ENCODE measurements at regions not wholly inside any gene's neighbourhood (a gene's known extent, or its start where the extent isn't known, plus 50 kb on each side); places are given as distances from the start of the nearest gene placed in this dataset.
A peak's percentile ranks its signal among the peaks of the same experiment; 100 is the strongest.

DNA sequence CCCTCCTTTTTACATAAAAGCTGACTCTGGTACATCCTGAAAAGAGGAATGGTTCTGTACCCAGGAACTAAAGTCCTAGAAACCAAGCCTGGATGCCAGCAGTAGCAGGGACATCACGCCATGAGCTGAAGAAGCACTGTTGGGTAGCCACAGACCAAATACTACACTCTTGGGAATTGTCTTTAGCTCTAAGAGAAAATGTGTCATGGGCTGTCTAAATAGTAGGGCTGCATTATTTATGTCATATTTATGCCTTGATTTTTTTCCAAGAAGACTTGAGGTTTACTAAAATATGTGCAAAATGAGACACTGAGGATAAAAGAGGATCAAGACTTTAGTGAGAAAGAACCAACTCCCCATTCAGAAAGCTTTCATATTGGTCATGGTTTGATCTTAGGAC, 213.6 kb downstream of the RAB38 start:
- no peak for DNase-seq (ENCODE audit: low read depth in 1 of 2, low spot score in 1 of 2)
- in situ Hi-C loops (cut with HindIII; ENCODE audit: low pct_unique_long_range_greater_than_20kb, low sequenced_read_pairs), result no loop called here
- TF ChIP-seq JUND (IDR thresholded peaks at IDR 0.05; ENCODE audit: low read depth), result no peak

GRCh38 chr11:87957961-87958360, 217.3 kb downstream of the RAB38 start:
- in situ Hi-C loops (cut with HindIII; ENCODE audit: low pct_unique_long_range_greater_than_20kb, low sequenced_read_pairs), result no loop called here
- TF ChIP-seq JUND (IDR thresholded peaks at IDR 0.05; ENCODE audit: low read depth), result no peak
- no peak for DNase-seq (ENCODE audit: low read depth in 1 of 2, low spot score in 1 of 2)

GRCh38 chr11:87954476-87954875, 220.8 kb downstream of the RAB38 start:
- TF ChIP-seq JUND (IDR thresholded peaks at IDR 0.05; ENCODE audit: low read depth), result no peak
- in situ Hi-C loops (cut with HindIII; ENCODE audit: low pct_unique_long_range_greater_than_20kb, low sequenced_read_pairs), result no loop called here
- DNase-seq (ENCODE audit: low read depth in 1 of 2, low spot score in 1 of 2), result no peak

GRCh38 chr11:87942786-87943185, 232.5 kb downstream of the RAB38 start:
- in situ Hi-C loops (cut with HindIII; ENCODE audit: low pct_unique_long_range_greater_than_20kb, low sequenced_read_pairs), result no loop called here
- no peak for TF ChIP-seq JUND (IDR thresholded peaks at IDR 0.05; ENCODE audit: low read depth)
- no peak for DNase-seq (ENCODE audit: low read depth in 1 of 2, low spot score in 1 of 2)

GRCh38 chr11:87934182-87934581, 241.1 kb downstream of the RAB38 start:
- no peak for DNase-seq (ENCODE audit: low read depth in 1 of 2, low spot score in 1 of 2)
- TF ChIP-seq JUND (IDR thresholded peaks at IDR 0.05; ENCODE audit: low read depth), result no peak

DNA sequence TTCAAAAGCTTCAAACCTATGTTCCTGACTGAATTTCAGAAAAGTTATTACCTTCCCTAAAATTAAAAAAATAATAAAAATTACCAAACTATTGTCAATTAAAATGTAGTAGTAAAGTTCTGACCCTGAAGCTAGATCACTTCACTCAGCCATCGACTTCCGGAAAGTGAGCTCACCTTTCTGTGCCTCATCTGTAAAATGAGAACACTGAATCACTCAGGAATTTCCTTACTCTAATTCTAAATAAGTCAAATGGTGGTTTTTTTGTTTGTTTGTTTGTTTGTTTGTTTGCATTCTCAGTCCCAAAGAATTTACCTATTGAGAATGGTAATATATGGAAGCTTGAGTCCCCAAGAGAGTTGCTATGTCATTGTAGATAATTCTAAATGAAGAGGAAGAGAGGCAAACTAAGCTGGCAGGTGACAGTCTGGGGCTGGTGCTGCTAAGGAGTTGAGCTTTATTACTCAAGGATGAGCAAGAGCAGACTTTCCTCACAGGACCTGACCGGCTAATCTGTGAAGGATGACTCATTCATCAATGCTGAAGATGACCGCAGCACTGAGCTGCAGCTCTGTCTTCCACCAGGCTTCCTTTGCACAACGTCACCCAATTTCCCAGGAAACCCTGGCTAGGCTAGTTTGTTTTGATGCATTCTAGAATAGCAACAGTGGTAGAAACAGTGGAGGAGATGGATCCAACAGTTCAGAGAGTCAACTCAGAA, 248.8 kb downstream of the RAB38 start:
- TF ChIP-seq JUND (IDR thresholded peaks at IDR 0.05; ENCODE audit: low read depth), result no peak
- in situ Hi-C loops (cut with HindIII; ENCODE audit: low pct_unique_long_range_greater_than_20kb, low sequenced_read_pairs), result no loop called here
- no peak for DNase-seq (ENCODE audit: low read depth in 1 of 2, low spot score in 1 of 2)

More at GRCh38 chr11:87934182-87934581, 241.1 kb downstream of the RAB38 start:
- in situ Hi-C loops (cut with HindIII; ENCODE audit: low pct_unique_long_range_greater_than_20kb, low sequenced_read_pairs), result no loop called here

GRCh38 chr11:87924125-87924524, 251.1 kb downstream of the RAB38 start:
- TF ChIP-seq JUND (IDR thresholded peaks at IDR 0.05; ENCODE audit: low read depth), result no peak
- in situ Hi-C loops (cut with HindIII; ENCODE audit: low pct_unique_long_range_greater_than_20kb, low sequenced_read_pairs), result no loop called here
- DNase-seq (ENCODE audit: low read depth in 1 of 2, low spot score in 1 of 2), result peak in 1 of 2 experiments; percentile 84

DNA sequence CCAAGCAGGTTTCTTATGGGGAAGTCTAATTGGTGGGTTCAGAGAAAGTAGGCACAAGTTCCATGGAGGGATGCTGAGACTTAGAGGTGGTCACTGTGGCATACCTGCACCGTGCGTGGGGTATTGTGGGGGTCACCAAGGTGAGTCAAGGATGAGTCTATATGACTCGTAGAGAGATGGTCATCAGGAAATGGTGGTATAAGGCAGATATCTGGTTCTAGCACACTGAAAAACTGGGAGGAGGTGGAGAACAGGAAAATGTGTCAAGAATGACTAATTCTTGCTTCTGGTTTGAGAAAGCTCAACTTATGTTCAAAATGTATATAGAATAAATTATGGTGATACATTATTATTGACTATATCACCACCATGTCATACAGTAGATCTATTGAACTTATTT, 258.1 kb downstream of the RAB38 start:
- no peak for TF ChIP-seq JUND (IDR thresholded peaks at IDR 0.05; ENCODE audit: low read depth)
- in situ Hi-C loops (cut with HindIII; ENCODE audit: low pct_unique_long_range_greater_than_20kb, low sequenced_read_pairs), result no loop called here
- DNase-seq (ENCODE audit: low read depth in 1 of 2, low spot score in 1 of 2), result no peak

DNA sequence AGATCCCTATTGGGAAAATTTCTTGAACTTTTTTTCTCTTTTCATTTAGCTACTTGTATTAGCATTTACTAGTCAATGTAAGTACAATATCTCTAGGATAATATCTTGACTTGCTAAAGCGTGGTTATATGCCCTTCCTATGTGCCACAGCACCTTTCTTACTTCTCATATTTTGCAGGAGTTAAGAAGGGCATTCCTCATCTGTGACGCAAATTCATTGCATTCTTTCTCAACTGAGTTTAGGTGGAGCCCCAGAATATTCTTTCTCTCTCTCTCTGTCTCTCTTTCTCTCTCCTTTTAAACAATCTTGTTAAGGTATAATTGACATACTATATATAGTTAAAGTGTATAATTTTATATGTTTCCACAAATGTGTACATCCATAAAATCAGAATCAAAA, 266.1 kb downstream of the RAB38 start:
- no peak for TF ChIP-seq JUND (IDR thresholded peaks at IDR 0.05; ENCODE audit: low read depth)
- in situ Hi-C loops (cut with HindIII; ENCODE audit: low pct_unique_long_range_greater_than_20kb, low sequenced_read_pairs), result no loop called here
- DNase-seq (ENCODE audit: low read depth in 1 of 2, low spot score in 1 of 2), result no peak

DNA sequence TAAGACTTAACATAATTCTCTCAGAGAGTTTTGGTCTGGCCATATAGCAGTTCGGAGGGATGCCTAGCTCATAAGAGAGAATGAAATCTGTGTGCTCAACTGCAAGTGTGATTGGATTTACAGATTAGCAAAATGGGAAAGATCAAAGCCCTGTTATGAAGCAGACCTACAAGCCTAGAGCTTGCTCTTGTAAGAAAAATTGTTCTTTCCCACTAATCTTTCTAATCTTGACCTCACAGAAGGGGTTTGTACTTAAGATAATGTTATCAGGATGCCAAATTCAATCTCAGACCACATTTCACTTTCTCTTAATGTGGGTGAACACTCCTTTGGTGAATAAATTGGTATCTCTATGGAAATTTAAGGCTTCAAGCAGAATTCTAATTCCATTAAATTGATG, 267.2 kb downstream of the RAB38 start:
- DNase-seq (ENCODE audit: low read depth in 1 of 2, low spot score in 1 of 2), result no peak
- in situ Hi-C loops (cut with HindIII; ENCODE audit: low pct_unique_long_range_greater_than_20kb, low sequenced_read_pairs), result no loop called here
- TF ChIP-seq JUND (IDR thresholded peaks at IDR 0.05; ENCODE audit: low read depth), result no peak

- no peak for TF ChIP-seq JUND (IDR thresholded peaks at IDR 0.05; ENCODE audit: low read depth)
- no peak for DNase-seq (ENCODE audit: low read depth in 1 of 2, low spot score in 1 of 2)
- in situ Hi-C loops (cut with HindIII; ENCODE audit: low pct_unique_long_range_greater_than_20kb, low sequenced_read_pairs), result no loop called here
These were observed 271.9 kb downstream of the RAB38 start for GRCh38 chr11:87903345-87903744.

GRCh38 chr11:87901341-87901740, 273.9 kb downstream of the RAB38 start:
- no peak for DNase-seq (ENCODE audit: low read depth in 1 of 2, low spot score in 1 of 2)
- in situ Hi-C loops (cut with HindIII; ENCODE audit: low pct_unique_long_range_greater_than_20kb, low sequenced_read_pairs), result no loop called here
- TF ChIP-seq JUND (IDR thresholded peaks at IDR 0.05; ENCODE audit: low read depth), result no peak

DNA sequence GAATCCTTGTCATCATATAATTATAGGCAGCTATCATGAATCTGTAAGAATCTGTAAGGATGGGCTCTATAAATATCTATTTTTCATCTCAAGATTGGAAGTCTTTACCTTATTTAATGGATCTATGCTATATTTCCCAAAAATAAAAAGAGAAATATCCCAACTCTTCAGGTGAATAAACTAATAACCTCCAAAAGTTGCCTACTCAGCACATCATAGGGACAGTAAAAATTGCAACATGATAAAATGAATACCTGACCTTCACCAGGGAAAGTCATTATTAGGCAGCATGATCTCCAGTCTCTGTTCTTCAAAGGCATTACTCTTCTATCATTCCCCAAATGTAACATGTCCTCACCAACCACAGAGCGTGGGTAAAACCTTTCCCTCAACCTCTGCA, 277.3 kb downstream of the RAB38 start:
- no peak for TF ChIP-seq JUND (IDR thresholded peaks at IDR 0.05; ENCODE audit: low read depth)
- in situ Hi-C loops (cut with HindIII; ENCODE audit: low pct_unique_long_range_greater_than_20kb, low sequenced_read_pairs), result no loop called here
- no peak for DNase-seq (ENCODE audit: low read depth in 1 of 2, low spot score in 1 of 2)

DNA sequence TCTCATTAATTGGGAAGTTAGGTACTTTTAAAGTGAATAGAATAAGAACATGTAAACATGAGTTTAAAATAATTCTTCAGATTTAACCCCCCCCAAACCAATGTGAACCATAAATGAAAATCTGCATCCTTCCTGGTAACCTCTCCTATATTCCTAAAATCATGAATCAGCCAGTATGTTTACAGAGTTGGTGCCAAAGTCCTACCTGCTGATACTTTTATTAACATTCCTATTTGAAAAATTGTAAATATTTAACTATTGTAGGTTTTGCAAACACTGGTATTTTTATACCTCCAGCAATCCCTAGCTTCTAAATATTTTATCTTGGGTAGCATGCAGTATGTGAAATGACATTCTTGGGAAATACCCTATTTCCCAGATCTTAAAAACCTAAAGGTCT, 278.2 kb downstream of the RAB38 start:
- no peak for TF ChIP-seq JUND (IDR thresholded peaks at IDR 0.05; ENCODE audit: low read depth)
- no peak for DNase-seq (ENCODE audit: low read depth in 1 of 2, low spot score in 1 of 2)
- in situ Hi-C loops (cut with HindIII; ENCODE audit: low pct_unique_long_range_greater_than_20kb, low sequenced_read_pairs), result no loop called here
